H1 (cell line): ENCODE measurements at regions not wholly inside any gene's neighbourhood (a gene's known extent, or its start where the extent isn't known, plus 50 kb on each side); places are given as distances from the start of the nearest gene placed in this dataset.

ENCODE experiments used
- CTCF ChIP-seq, 3 experiments: IDR thresholded peaks; 1 replicate in 2 of 3; 2 replicates in 1 of 3; pipeline versions ENCODE4 v1.5.1 to v1.6.1; 2011; ENCODE audit warnings: low read length in 3 of 3, mild to moderate bottlenecking in 3 of 3, inconsistent platforms in 2 of 3, low read depth in 1 of 3, moderate library complexity in 1 of 3; ENCODE audit not compliant: insufficient read depth in 1 of 3; ENCODE audit errors: control extremely low read depth in 1 of 3
- GABPA ChIP-seq: IDR thresholded peaks from 2 replicates; pipeline ENCODE4 v1.6.1; 2011; ENCODE audit warnings: mild to moderate bottlenecking, low read length, moderate library complexity, borderline replicate concordance; ENCODE audit not compliant: insufficient read depth
- HDAC6 ChIP-seq: IDR thresholded peaks from one replicate; pipeline ENCODE4 v1.7.1; 2012; ENCODE audit warnings: low read depth, mild to moderate bottlenecking, inconsistent platforms, low read length, moderate library complexity
- MAFK ChIP-seq: IDR thresholded peaks from 2 replicates; pipeline ENCODE4 v1.6.1; 2012; ENCODE audit warnings: low read depth, mild to moderate bottlenecking, improper control_type of control experiment, low read length
- POLR2A ChIP-seq, 2 experiments: IDR thresholded peaks; 1 replicate in 1 of 2; 2 replicates in 1 of 2; pipeline ENCODE4 v1.6.1; 2011; ENCODE audit warnings: low read depth in 2 of 2, low read length in 2 of 2, mild to moderate bottlenecking in 2 of 2; ENCODE audit errors: control extremely low read depth in 1 of 2
- POLR2AphosphoS5 ChIP-seq: IDR thresholded peaks from 2 replicates; pipeline ENCODE4 v1.6.1; 2011; ENCODE audit warnings: low read depth, low read length
- RAD21 ChIP-seq, 2 experiments: IDR thresholded peaks in 1 of 2; conservative IDR thresholded peaks in 1 of 2; 2 replicates each; pipeline ENCODE4 v1.6.1; 2011; ENCODE audit warnings: low read depth in 2 of 2, low read length in 2 of 2, improper control_type of control experiment in 1 of 2, inconsistent platforms in 1 of 2, mild to moderate bottlenecking in 1 of 2, moderate library complexity in 1 of 2
- SAP30 ChIP-seq: fragments of 300-600 bp; sonication (generic); IDR thresholded peaks from 2 replicates; pipeline ENCODE4 v1.7.1; 2012; ENCODE audit warnings: low read length, moderate library complexity, mild to moderate bottlenecking, inconsistent platforms; ENCODE audit not compliant: insufficient read depth, insufficient replicate concordance
- TAF1 ChIP-seq: IDR thresholded peaks from 2 replicates; pipeline ENCODE4 v1.6.1; 2011; ENCODE audit warnings: mild to moderate bottlenecking, low read depth, low read length
- TBP ChIP-seq: IDR thresholded peaks from 2 replicates; pipeline ENCODE4 v1.6.1; 2011; ENCODE audit warnings: low read depth, low read length, improper control_type of control experiment
- ZNF274 ChIP-seq: IDR thresholded peaks from 2 replicates; pipeline ENCODE4 v1.7.0; 2012; ENCODE audit warnings: low read length, borderline replicate concordance; ENCODE audit errors: extremely low read depth
- TF ChIP-seq, protein P1 (sequence below): IDR thresholded peaks from 2 replicates; pipeline ENCODE4 v1.6.1; 2011; ENCODE audit warnings: low read length, improper control_type of control experiment

DNA sequence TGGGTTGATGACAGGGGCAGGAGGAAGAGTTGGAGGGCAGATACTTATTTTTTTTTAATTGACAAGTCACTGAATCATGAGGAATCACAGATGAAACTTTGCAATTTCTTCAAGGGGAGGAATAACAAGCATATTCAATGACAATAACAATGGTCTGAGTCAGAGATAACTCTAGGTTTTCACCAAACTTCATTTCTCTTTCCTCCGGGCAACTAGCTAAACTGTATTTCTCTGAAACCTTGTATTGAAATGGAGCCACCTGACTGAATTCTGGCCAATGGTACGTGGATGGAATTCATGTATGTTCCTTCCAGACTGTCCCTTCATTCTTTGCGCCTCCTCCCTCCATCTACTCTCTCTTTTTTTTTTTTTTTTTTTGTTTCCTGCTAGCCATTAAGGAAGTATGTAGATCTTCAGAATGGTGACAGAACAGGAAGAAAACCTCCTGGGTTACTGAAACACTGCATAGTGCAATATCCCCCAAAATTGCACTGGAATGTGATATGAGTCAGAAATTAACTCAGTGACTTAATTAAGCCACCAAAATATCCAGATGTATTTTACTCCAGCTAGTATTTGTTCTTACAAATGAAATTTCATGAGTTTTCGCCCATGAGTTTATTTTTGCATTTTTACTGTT lies 495.4 kb downstream of the OTOL1 start:
- no peak for TF ChIP-seq TAF1
- TF ChIP-seq POLR2A (IDR thresholded peaks at IDR 0.05; ENCODE audit: control extremely low read depth in 1 of 2, low read depth in 2 of 2, low read length in 2 of 2): no peak
- TF ChIP-seq GABPA: no peak
- TF ChIP-seq POLR2AphosphoS5: no peak
- TF ChIP-seq, protein P1, sequence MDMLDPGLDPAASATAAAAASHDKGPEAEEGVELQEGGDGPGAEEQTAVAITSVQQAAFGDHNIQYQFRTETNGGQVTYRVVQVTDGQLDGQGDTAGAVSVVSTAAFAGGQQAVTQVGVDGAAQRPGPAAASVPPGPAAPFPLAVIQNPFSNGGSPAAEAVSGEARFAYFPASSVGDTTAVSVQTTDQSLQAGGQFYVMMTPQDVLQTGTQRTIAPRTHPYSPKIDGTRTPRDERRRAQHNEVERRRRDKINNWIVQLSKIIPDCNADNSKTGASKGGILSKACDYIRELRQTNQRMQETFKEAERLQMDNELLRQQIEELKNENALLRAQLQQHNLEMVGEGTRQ: no peak
- TF ChIP-seq TBP: no peak
- no peak for TF ChIP-seq CTCF (IDR thresholded peaks at IDR 0.05; ENCODE audit: control extremely low read depth in 1 of 3, insufficient read depth in 1 of 3, low read depth in 1 of 3, low read length in 3 of 3)
- no peak for TF ChIP-seq MAFK
- TF ChIP-seq RAD21 (IDR thresholded peaks at IDR 0.05 in 1 of 2, conservative IDR thresholded peaks at IDR 0.05 in 1 of 2; ENCODE audit: low read depth in 2 of 2, low read length in 2 of 2): no peak
- no peak for TF ChIP-seq HDAC6
- TF ChIP-seq ZNF274: no peak
- TF ChIP-seq SAP30: no peak
